ENCODE measurements at regions not wholly inside any gene's neighbourhood (a gene's known extent, or its start where the extent isn't known, plus 50 kb on each side); places are given as distances from the start of the nearest gene placed in this dataset.

- H3K27me3 ChIP-seq (ENCODE audit: low read depth) = no peaks in the 10 kb centered on the region
- in situ Hi-C loops (cut with MboI; ENCODE audit: low sequenced_read_pairs) = no loop called here
- DNase-seq (ENCODE audit: low spot score in 2 of 2) = no peak
- H3K36me3 ChIP-seq (replicated peaks) = no peaks in the 10 kb centered on the region
- no peaks in the 10 kb centered on the region for H3K4me1 ChIP-seq
- H3K4me3 ChIP-seq = no peak overlapping the region
- H3K9me3 ChIP-seq = no peaks in the 10 kb centered on the region
Measured at GRCh38 chr22:27540656-27541396, 260.7 kb downstream of the MN1 start.

- in situ Hi-C loops (cut with MboI; ENCODE audit: low sequenced_read_pairs) = no loop called here
- H3K4me3 ChIP-seq = no peak overlapping the region
- no peaks in the 10 kb centered on the region for H3K9me3 ChIP-seq
- no peaks in the 10 kb centered on the region for H3K27me3 ChIP-seq (ENCODE audit: low read depth)
- H3K36me3 ChIP-seq (replicated peaks) = no peaks in the 10 kb centered on the region
- DNase-seq (ENCODE audit: low spot score in 2 of 2) = no peak
- H3K4me1 ChIP-seq = no peaks in the 10 kb centered on the region
Measured at GRCh38 chr22:27541836-27542235, 259.7 kb downstream of the MN1 start.

- in situ Hi-C loops (cut with MboI; ENCODE audit: low sequenced_read_pairs) = no loop called here
- H3K4me3 ChIP-seq = no peak overlapping the region
- no peaks in the 10 kb centered on the region for H3K27me3 ChIP-seq (ENCODE audit: low read depth)
- H3K36me3 ChIP-seq (replicated peaks) = no peaks in the 10 kb centered on the region
- H3K9me3 ChIP-seq = no peaks in the 10 kb centered on the region
- H3K4me1 ChIP-seq = no peaks in the 10 kb centered on the region
- DNase-seq (ENCODE audit: low spot score in 2 of 2) = no peak
Measured at GRCh38 chr22:27542602-27543001, 259.0 kb downstream of the MN1 start.

- no peak for DNase-seq (ENCODE audit: low spot score in 2 of 2)
- H3K36me3 ChIP-seq (replicated peaks) = no peaks in the 10 kb centered on the region
- in situ Hi-C loops (cut with MboI; ENCODE audit: low sequenced_read_pairs) = no loop called here
- H3K27me3 ChIP-seq (ENCODE audit: low read depth) = no peaks in the 10 kb centered on the region
- H3K9me3 ChIP-seq = no peaks in the 10 kb centered on the region
- no peak overlapping the region for H3K4me3 ChIP-seq
- H3K4me1 ChIP-seq = peaks cover 7% of the 10 kb centered on the region
Measured at GRCh38 chr22:27543460-27543859, 258.1 kb downstream of the MN1 start.

- in situ Hi-C loops (cut with MboI; ENCODE audit: low sequenced_read_pairs) = no loop called here
Measured at GRCh38 chr22:27545085-27545484, 256.5 kb downstream of the MN1 start.

GRCh38 chr22:27546157-27546935 is 255.2 kb downstream of the MN1 start:
- no peak for DNase-seq (ENCODE audit: low spot score in 2 of 2)
- in situ Hi-C loops (cut with MboI; ENCODE audit: low sequenced_read_pairs) = no loop called here
- no peaks in the 10 kb centered on the region for H3K36me3 ChIP-seq (replicated peaks)
- no peaks in the 10 kb centered on the region for H3K9me3 ChIP-seq
- peaks cover 14% of the 10 kb centered on the region for H3K4me1 ChIP-seq
- H3K27me3 ChIP-seq (ENCODE audit: low read depth) = no peaks in the 10 kb centered on the region
- H3K4me3 ChIP-seq = no peak overlapping the region

More at GRCh38 chr22:27545085-27545484, 256.5 kb downstream of the MN1 start:
- DNase-seq (ENCODE audit: low spot score in 2 of 2) = no peak
- H3K27me3 ChIP-seq (ENCODE audit: low read depth) = no peaks in the 10 kb centered on the region
- H3K9me3 ChIP-seq = no peaks in the 10 kb centered on the region
- H3K4me3 ChIP-seq = no peak overlapping the region
- no peaks in the 10 kb centered on the region for H3K36me3 ChIP-seq (replicated peaks)
- peaks cover 14% of the 10 kb centered on the region for H3K4me1 ChIP-seq

- no peak for DNase-seq (ENCODE audit: low spot score in 2 of 2)
- in situ Hi-C loops (cut with MboI; ENCODE audit: low sequenced_read_pairs) = no loop called here
Measured at GRCh38 chr22:27551402-27551801, 250.2 kb downstream of the MN1 start.

GRCh38 chr22:27552176-27552575 is 249.4 kb downstream of the MN1 start:
- in situ Hi-C loops (cut with MboI; ENCODE audit: low sequenced_read_pairs) = no loop called here
- Histone ChIP-seq H3K4me1 (peaks cover 33% of the 10 kb centered on the region), H3K27me3 (ENCODE audit: low read depth) (no peaks in the 10 kb centered on the region), H3K4me3 (no peak overlapping the region), H3K9me3 (peaks cover 6% of the 10 kb centered on the region; the same call in 1 of the 2 replicates), H3K36me3 (replicated peaks) (no peaks in the 10 kb centered on the region; the same call in 1 of the 2 replicates)
- DNase-seq (ENCODE audit: low spot score in 2 of 2) = no peak

More at GRCh38 chr22:27551402-27551801, 250.2 kb downstream of the MN1 start:
- no peaks in the 10 kb centered on the region; the same call in 1 of the 2 replicates for H3K36me3 ChIP-seq (replicated peaks)
- peaks cover 6% of the 10 kb centered on the region; the same call in 1 of the 2 replicates for H3K9me3 ChIP-seq
- no peak overlapping the region for H3K4me3 ChIP-seq
- no peaks in the 10 kb centered on the region for H3K27me3 ChIP-seq (ENCODE audit: low read depth)
- H3K4me1 ChIP-seq = peaks cover 27% of the 10 kb centered on the region

GRCh38 chr22:27552863-27553262 is 248.7 kb downstream of the MN1 start:
- Histone ChIP-seq H3K36me3 (replicated peaks) (no peaks in the 10 kb centered on the region; the same call in 1 of the 2 replicates), H3K4me3 (no peak overlapping the region), H3K9me3 (peaks cover 6% of the 10 kb centered on the region; the same call in 1 of the 2 replicates), H3K27me3 (ENCODE audit: low read depth) (no peaks in the 10 kb centered on the region), H3K4me1 (peaks cover 35% of the 10 kb centered on the region)
- DNase-seq (ENCODE audit: low spot score in 2 of 2) = no peak
- in situ Hi-C loops (cut with MboI; ENCODE audit: low sequenced_read_pairs) = no loop called here

GRCh38 chr22:27554106-27554811 is 247.3 kb downstream of the MN1 start:
- in situ Hi-C loops (cut with MboI; ENCODE audit: low sequenced_read_pairs) = no loop called here
- H3K9me3 ChIP-seq = peaks cover 6% of the 10 kb centered on the region; the same call in 1 of the 2 replicates
- no peaks in the 10 kb centered on the region; the same call in 1 of the 2 replicates for H3K36me3 ChIP-seq (replicated peaks)
- H3K27me3 ChIP-seq (ENCODE audit: low read depth) = no peaks in the 10 kb centered on the region
- peaks cover 31% of the 10 kb centered on the region for H3K4me1 ChIP-seq
- H3K4me3 ChIP-seq = no peak overlapping the region
- peak; percentile 88 to 91 for DNase-seq (ENCODE audit: low spot score in 2 of 2)

- DNase-seq (ENCODE audit: low spot score in 2 of 2) = no peak
- in situ Hi-C loops (cut with MboI; ENCODE audit: low sequenced_read_pairs) = no loop called here
- Histone ChIP-seq H3K4me3 (no peak overlapping the region), H3K4me1 (peaks cover 31% of the 10 kb centered on the region), H3K9me3 (peaks cover 6% of the 10 kb centered on the region; the same call in 1 of the 2 replicates), H3K36me3 (replicated peaks) (no peaks in the 10 kb centered on the region; the same call in 1 of the 2 replicates), H3K27me3 (ENCODE audit: low read depth) (no peaks in the 10 kb centered on the region)
Measured at GRCh38 chr22:27554841-27555456, 246.6 kb downstream of the MN1 start.

GRCh38 chr22:27556371-27556770 is 245.2 kb downstream of the MN1 start:
- in situ Hi-C loops (cut with MboI; ENCODE audit: low sequenced_read_pairs) = no loop called here
- Histone ChIP-seq H3K27me3 (ENCODE audit: low read depth) (no peaks in the 10 kb centered on the region), H3K4me1 (peaks cover 44% of the 10 kb centered on the region)

More at GRCh38 chr22:27556371-27556770, 245.2 kb downstream of the MN1 start:
- Histone ChIP-seq H3K9me3 (peaks cover 6% of the 10 kb centered on the region; the same call in 1 of the 2 replicates), H3K4me3 (no peak overlapping the region), H3K36me3 (replicated peaks) (no peaks in the 10 kb centered on the region; the same call in 1 of the 2 replicates)
- DNase-seq (ENCODE audit: low spot score in 2 of 2) = no peak
